ENCODE measurements at regions not wholly inside any gene's neighbourhood (a gene's known extent, or its start where the extent isn't known, plus 50 kb on each side); places are given as distances from the start of the nearest gene placed in this dataset.

- H3K4me1 Mint-ChIP-seq: peaks cover 15% of the 10 kb centered on the region
- DNase-seq (ENCODE audit: low spot score in 2 of 2): no peak
- no peak for ATAC-seq (ENCODE audit: low read depth)
- no peaks in the 10 kb centered on the region for H3K9me3 Mint-ChIP-seq
- no peak overlapping the region for H3K4me3 Mint-ChIP-seq
- H3K36me3 Mint-ChIP-seq: no peaks in the 10 kb centered on the region
- peaks cover 2% of the 10 kb centered on the region for H3K27me3 Mint-ChIP-seq
- H3K27ac Mint-ChIP-seq: no peak overlapping the region
These were observed 176.1 kb downstream of the PCSK1 start for GRCh38 chr5:96256795-96257470.

GRCh38 chr5:96254980-96255691 lies 177.9 kb downstream of the PCSK1 start:
- no peak for ATAC-seq (ENCODE audit: low read depth)
- Mint-ChIP-seq H3K27me3 (peaks cover 2% of the 10 kb centered on the region), H3K4me3 (no peak overlapping the region), H3K9me3 (no peaks in the 10 kb centered on the region), H3K27ac (no peak overlapping the region), H3K4me1 (peaks cover 15% of the 10 kb centered on the region), H3K36me3 (no peaks in the 10 kb centered on the region)
- DNase-seq (ENCODE audit: low spot score in 2 of 2): no peak

- Mint-ChIP-seq H3K4me1 (peaks cover 5% of the 10 kb centered on the region), H3K27ac (no peak overlapping the region), H3K9me3 (no peaks in the 10 kb centered on the region), H3K36me3 (no peaks in the 10 kb centered on the region), H3K4me3 (no peak overlapping the region), H3K27me3 (peaks cover 3% of the 10 kb centered on the region)
- ATAC-seq (ENCODE audit: low read depth) (no peak), DNase-seq (ENCODE audit: low spot score in 2 of 2) (no peak)
These were observed 179.9 kb downstream of the PCSK1 start for GRCh38 chr5:96253140-96253539.

- peaks cover 5% of the 10 kb centered on the region for H3K4me1 Mint-ChIP-seq
- H3K27me3 Mint-ChIP-seq: peaks cover 5% of the 10 kb centered on the region
- no peaks in the 10 kb centered on the region for H3K36me3 Mint-ChIP-seq
- H3K4me3 Mint-ChIP-seq: no peak overlapping the region
- DNase-seq (ENCODE audit: low spot score in 2 of 2): no peak
- no peak overlapping the region for H3K27ac Mint-ChIP-seq
- no peaks in the 10 kb centered on the region for H3K9me3 Mint-ChIP-seq
- no peak for ATAC-seq (ENCODE audit: low read depth)
These were observed 180.5 kb downstream of the PCSK1 start for GRCh38 chr5:96252596-96252995.

GRCh38 chr5:96250782-96251181 lies 182.3 kb downstream of the PCSK1 start:
- DNase-seq (ENCODE audit: low spot score in 2 of 2): no peak
- no peak for ATAC-seq (ENCODE audit: low read depth)
- no peaks in the 10 kb centered on the region for H3K9me3 Mint-ChIP-seq
- H3K4me3 Mint-ChIP-seq: no peak overlapping the region
- H3K36me3 Mint-ChIP-seq: no peaks in the 10 kb centered on the region
- H3K27me3 Mint-ChIP-seq: peaks cover 6% of the 10 kb centered on the region
- H3K4me1 Mint-ChIP-seq: no peaks in the 10 kb centered on the region
- no peak overlapping the region for H3K27ac Mint-ChIP-seq

- no peaks in the 10 kb centered on the region for H3K9me3 Mint-ChIP-seq
- no peak overlapping the region for H3K27ac Mint-ChIP-seq
- H3K4me1 Mint-ChIP-seq: no peaks in the 10 kb centered on the region
- DNase-seq (ENCODE audit: low spot score in 2 of 2): no peak
- H3K4me3 Mint-ChIP-seq: no peak overlapping the region
- no peaks in the 10 kb centered on the region for H3K36me3 Mint-ChIP-seq
- no peak for ATAC-seq (ENCODE audit: low read depth)
- peaks cover 12% of the 10 kb centered on the region for H3K27me3 Mint-ChIP-seq
These were observed 184.9 kb downstream of the PCSK1 start for GRCh38 chr5:96248131-96248530.

GRCh38 chr5:96247708-96248107 lies 185.3 kb downstream of the PCSK1 start:
- Mint-ChIP-seq H3K27me3 (peaks cover 12% of the 10 kb centered on the region), H3K36me3 (no peaks in the 10 kb centered on the region), H3K9me3 (no peaks in the 10 kb centered on the region), H3K4me1 (no peaks in the 10 kb centered on the region), H3K4me3 (no peak overlapping the region), H3K27ac (no peak overlapping the region)
- ATAC-seq (ENCODE audit: low read depth): no peak
- no peak for DNase-seq (ENCODE audit: low spot score in 2 of 2)

- no peaks in the 10 kb centered on the region for H3K36me3 Mint-ChIP-seq
- peaks cover 12% of the 10 kb centered on the region for H3K27me3 Mint-ChIP-seq
- H3K27ac Mint-ChIP-seq: no peak overlapping the region
- ATAC-seq (ENCODE audit: low read depth): no peak
- H3K9me3 Mint-ChIP-seq: no peaks in the 10 kb centered on the region
- no peak overlapping the region for H3K4me3 Mint-ChIP-seq
- H3K4me1 Mint-ChIP-seq: no peaks in the 10 kb centered on the region
- no peak for DNase-seq (ENCODE audit: low spot score in 2 of 2)
These were observed 185.8 kb downstream of the PCSK1 start for GRCh38 chr5:96247097-96247701.

- H3K27me3 Mint-ChIP-seq: peaks cover 12% of the 10 kb centered on the region
- H3K4me1 Mint-ChIP-seq: no peaks in the 10 kb centered on the region
- H3K36me3 Mint-ChIP-seq: no peaks in the 10 kb centered on the region
- H3K9me3 Mint-ChIP-seq: no peaks in the 10 kb centered on the region
- H3K4me3 Mint-ChIP-seq: no peak overlapping the region
- no peak overlapping the region for H3K27ac Mint-ChIP-seq
- DNase-seq (ENCODE audit: low spot score in 2 of 2): no peak
- no peak for ATAC-seq (ENCODE audit: low read depth)
These were observed 187.6 kb downstream of the PCSK1 start for GRCh38 chr5:96245140-96246091.

GRCh38 chr5:96244696-96245095 lies 188.4 kb downstream of the PCSK1 start:
- no peak for DNase-seq (ENCODE audit: low spot score in 2 of 2)
- no peaks in the 10 kb centered on the region for H3K9me3 Mint-ChIP-seq
- peaks cover 12% of the 10 kb centered on the region for H3K27me3 Mint-ChIP-seq
- no peaks in the 10 kb centered on the region for H3K36me3 Mint-ChIP-seq
- no peak overlapping the region for H3K4me3 Mint-ChIP-seq
- no peaks in the 10 kb centered on the region for H3K4me1 Mint-ChIP-seq
- no peak for ATAC-seq (ENCODE audit: low read depth)
- H3K27ac Mint-ChIP-seq: no peak overlapping the region

- Mint-ChIP-seq H3K27ac (no peak overlapping the region), H3K4me1 (no peaks in the 10 kb centered on the region), H3K9me3 (no peaks in the 10 kb centered on the region), H3K4me3 (no peak overlapping the region), H3K36me3 (no peaks in the 10 kb centered on the region), H3K27me3 (peaks cover 12% of the 10 kb centered on the region)
- DNase-seq (ENCODE audit: low spot score in 2 of 2): no peak
- ATAC-seq (ENCODE audit: low read depth): no peak
These were observed 189.2 kb downstream of the PCSK1 start for GRCh38 chr5:96243862-96244261.

GRCh38 chr5:96243203-96243602 lies 189.8 kb downstream of the PCSK1 start:
- no peak overlapping the region for H3K27ac Mint-ChIP-seq
- DNase-seq (ENCODE audit: low spot score in 2 of 2) (no peak), ATAC-seq (ENCODE audit: low read depth) (no peak)
- H3K36me3 Mint-ChIP-seq: no peaks in the 10 kb centered on the region
- H3K4me3 Mint-ChIP-seq: no peak overlapping the region
- no peaks in the 10 kb centered on the region for H3K9me3 Mint-ChIP-seq
- peaks cover 11% of the 10 kb centered on the region for H3K27me3 Mint-ChIP-seq
- H3K4me1 Mint-ChIP-seq: no peaks in the 10 kb centered on the region

GRCh38 chr5:96242571-96242970 lies 190.5 kb downstream of the PCSK1 start:
- Mint-ChIP-seq H3K9me3 (no peaks in the 10 kb centered on the region), H3K27ac (no peak overlapping the region), H3K4me1 (no peaks in the 10 kb centered on the region), H3K36me3 (no peaks in the 10 kb centered on the region), H3K27me3 (peaks cover 9% of the 10 kb centered on the region), H3K4me3 (no peak overlapping the region)
- DNase-seq (ENCODE audit: low spot score in 2 of 2) (no peak), ATAC-seq (ENCODE audit: low read depth) (no peak)

- Mint-ChIP-seq H3K27ac (no peak overlapping the region), H3K36me3 (no peaks in the 10 kb centered on the region)
These were observed 196.2 kb downstream of the PCSK1 start for GRCh38 chr5:96236831-96237230.

More at GRCh38 chr5:96236831-96237230, 196.2 kb downstream of the PCSK1 start:
- no peak for ATAC-seq (ENCODE audit: low read depth)
- Mint-ChIP-seq H3K4me1 (no peaks in the 10 kb centered on the region), H3K9me3 (no peaks in the 10 kb centered on the region), H3K27me3 (no peaks in the 10 kb centered on the region), H3K4me3 (no peak overlapping the region)
- no peak for DNase-seq (ENCODE audit: low spot score in 2 of 2)

All from memory B cell (primary cell).